GM23338 (cell line): ENCODE measurements at regions not wholly inside any gene's neighbourhood (a gene's known extent, or its start where the extent isn't known, plus 50 kb on each side); places are given as distances from the start of the nearest gene placed in this dataset.
"Not testable (repeated sequence)": the region's sequence is repeated elsewhere in the genome, so short reads cannot be mapped to it uniquely, and the experiment has no call there.

Experiments
- ATAC-seq: fragments of 200-7000 bp; cut with Tn5 transposase; 3 replicates; pipeline ENCODE4 v1.9.1; 2020
- DNase-seq: peaks from one replicate; pipeline ENCODE4 v3.0.0-alpha.2; 2015; ENCODE audit warnings: low spot score
- H2AFZ ChIP-seq: fragments of 200-600 bp; sonication (generic); 2 replicates; pipeline ENCODE4 v1.8.0; 2016; ENCODE audit warnings: antibody characterized with exemption, mild to moderate bottlenecking, moderate library complexity
- H3F3A ChIP-seq: fragments of 200-600 bp; sonication (generic); replicated peaks from 2 replicates; pipeline ENCODE4 v1.8.0; 2017; ENCODE audit warnings: antibody characterized with exemption, mixed run types, low read depth
- H3K27ac ChIP-seq: fragments of 200-600 bp; sonication (generic); 2 replicates; pipeline ENCODE4 v1.6.1; 2016; ENCODE audit warnings: low read depth
- H3K27me3 ChIP-seq: fragments of 200-600 bp; sonication (generic); 2 replicates; pipeline ENCODE4 v1.8.0; 2016; ENCODE audit warnings: mild to moderate bottlenecking, mixed run types, moderate library complexity; ENCODE audit not compliant: insufficient read depth
- H3K36me3 ChIP-seq: fragments of 200-600 bp; sonication (generic); 2 replicates; pipeline ENCODE4 v1.8.0; 2016; ENCODE audit warnings: mild to moderate bottlenecking; ENCODE audit not compliant: insufficient read depth
- H3K4me1 ChIP-seq: fragments of 200-600 bp; sonication (generic); 2 replicates; pipeline ENCODE4 v1.8.0; 2016; ENCODE audit warnings: mild to moderate bottlenecking, moderate library complexity; ENCODE audit not compliant: insufficient read depth
- H3K4me2 ChIP-seq: fragments of 200-600 bp; sonication (generic); 2 replicates; pipeline ENCODE4 v1.7.1; 2017; ENCODE audit warnings: mixed run types
- H3K4me3 ChIP-seq: fragments of 200-600 bp; sonication (generic); 2 replicates; pipeline ENCODE4 v1.6.1; 2016; ENCODE audit warnings: mixed run types
- H3K79me2 ChIP-seq: fragments of 200-600 bp; sonication (generic); replicated peaks from 2 replicates; pipeline ENCODE4 v1.8.0; 2017; ENCODE audit warnings: mild to moderate bottlenecking; ENCODE audit not compliant: insufficient read depth
- H3K9me2 ChIP-seq: fragments of 200-600 bp; sonication (generic); 2 replicates; pipeline ENCODE4 v1.8.0; 2017; ENCODE audit not compliant: insufficient read depth
- H4K20me1 ChIP-seq: fragments of 200-600 bp; sonication (generic); replicated peaks from 2 replicates; pipeline ENCODE4 v1.8.0; 2017; ENCODE audit warnings: mild to moderate bottlenecking; ENCODE audit not compliant: insufficient read depth
- H3K27ac Mint-ChIP-seq: 2 replicates; pipeline ENCODE4 v1.8.0; 2020; ENCODE audit warnings: inconsistent platforms, mild to moderate bottlenecking, moderate library complexity, mixed read lengths
- H3K27me3 Mint-ChIP-seq: 3 replicates; pipeline ENCODE4 v1.8.0; 2022; ENCODE audit warnings: low read depth, mild to moderate bottlenecking, moderate library complexity, mixed read lengths, inconsistent platforms; ENCODE audit not compliant: insufficient read depth, poor library complexity
- H3K36me3 Mint-ChIP-seq: 3 replicates; pipeline ENCODE4 v1.8.0; 2021; ENCODE audit warnings: low read depth, mild to moderate bottlenecking, inconsistent platforms, moderate library complexity, mixed read lengths
- H3K4me1 Mint-ChIP-seq: 3 replicates; pipeline ENCODE4 v1.8.0; 2020; ENCODE audit warnings: mild to moderate bottlenecking, inconsistent platforms, mixed read lengths
- H3K4me3 Mint-ChIP-seq: 3 replicates; pipeline ENCODE4 v1.8.0; 2021; ENCODE audit warnings: moderate library complexity, mild to moderate bottlenecking, inconsistent platforms, mixed read lengths
- H3K9me3 Mint-ChIP-seq: 3 replicates; pipeline ENCODE4 v1.8.0; 2020; ENCODE audit warnings: moderate library complexity, mild to moderate bottlenecking, inconsistent platforms, mixed read lengths
- EZH2 ChIP-seq: fragments of 200-600 bp; sonication (generic); IDR thresholded peaks from one replicate; pipeline ENCODE4 v1.8.0; 2017; ENCODE audit warnings: antibody characterized with exemption, mild to moderate bottlenecking, low read depth; ENCODE audit not compliant: unreplicated experiment
- STAT1 ChIP-seq: IDR thresholded peaks from one replicate; pipeline ENCODE4 v1.6.1; 2016; ENCODE audit warnings: antibody characterized with exemption; ENCODE audit not compliant: unreplicated experiment
- ZNF114 ChIP-seq: fragments of 250-450 bp; sonication (Bioruptor Pico); IDR thresholded peaks from 2 replicates; pipeline ENCODE4 v1.5.0; 2020; ENCODE audit warnings: mild to moderate bottlenecking, moderate library complexity
- TF ChIP-seq, protein P1 (sequence below): IDR thresholded peaks from one replicate; pipeline ENCODE4 v1.6.1; 2018; ENCODE audit warnings: antibody characterized with exemption; ENCODE audit not compliant: unreplicated experiment
- TF ChIP-seq, protein P2 (sequence below), 2 experiments: fragments of 200-600 bp in 1 of 2; sonication (generic) in 1 of 2; conservative IDR thresholded peaks; 2 replicates each; pipeline versions ENCODE4 v1.5.1 to v1.6.1; 2016 to 2017; ENCODE audit warnings: antibody characterized with exemption in 2 of 2, low read depth in 2 of 2, mild to moderate bottlenecking in 2 of 2, moderate library complexity in 1 of 2
- TF ChIP-seq, protein P3 (sequence below): IDR thresholded peaks from 2 replicates; pipeline ENCODE4 v1.6.1; 2016; ENCODE audit warnings: antibody characterized with exemption

DNA sequence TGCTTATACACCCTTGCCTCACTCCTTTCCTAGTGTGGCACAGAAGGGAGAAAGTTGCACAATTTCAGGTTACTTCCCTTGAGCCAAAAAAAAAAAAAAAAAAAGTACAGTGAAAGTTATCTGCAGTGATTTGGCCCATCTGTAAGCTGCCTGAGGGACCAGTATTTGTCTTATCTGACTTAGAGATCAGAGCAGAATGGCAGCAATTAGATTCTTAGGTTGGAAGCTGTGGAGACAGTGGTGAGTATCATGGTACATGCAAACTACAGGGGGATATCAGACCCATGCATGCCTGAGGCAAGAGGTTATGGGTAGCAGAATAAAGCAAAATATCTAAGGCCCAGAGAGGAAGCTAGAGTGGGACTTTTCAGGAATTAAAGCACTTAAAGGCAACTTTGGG is 1070.7 kb upstream of the NOVA1 start (continued):
- TF ChIP-seq, protein P1, sequence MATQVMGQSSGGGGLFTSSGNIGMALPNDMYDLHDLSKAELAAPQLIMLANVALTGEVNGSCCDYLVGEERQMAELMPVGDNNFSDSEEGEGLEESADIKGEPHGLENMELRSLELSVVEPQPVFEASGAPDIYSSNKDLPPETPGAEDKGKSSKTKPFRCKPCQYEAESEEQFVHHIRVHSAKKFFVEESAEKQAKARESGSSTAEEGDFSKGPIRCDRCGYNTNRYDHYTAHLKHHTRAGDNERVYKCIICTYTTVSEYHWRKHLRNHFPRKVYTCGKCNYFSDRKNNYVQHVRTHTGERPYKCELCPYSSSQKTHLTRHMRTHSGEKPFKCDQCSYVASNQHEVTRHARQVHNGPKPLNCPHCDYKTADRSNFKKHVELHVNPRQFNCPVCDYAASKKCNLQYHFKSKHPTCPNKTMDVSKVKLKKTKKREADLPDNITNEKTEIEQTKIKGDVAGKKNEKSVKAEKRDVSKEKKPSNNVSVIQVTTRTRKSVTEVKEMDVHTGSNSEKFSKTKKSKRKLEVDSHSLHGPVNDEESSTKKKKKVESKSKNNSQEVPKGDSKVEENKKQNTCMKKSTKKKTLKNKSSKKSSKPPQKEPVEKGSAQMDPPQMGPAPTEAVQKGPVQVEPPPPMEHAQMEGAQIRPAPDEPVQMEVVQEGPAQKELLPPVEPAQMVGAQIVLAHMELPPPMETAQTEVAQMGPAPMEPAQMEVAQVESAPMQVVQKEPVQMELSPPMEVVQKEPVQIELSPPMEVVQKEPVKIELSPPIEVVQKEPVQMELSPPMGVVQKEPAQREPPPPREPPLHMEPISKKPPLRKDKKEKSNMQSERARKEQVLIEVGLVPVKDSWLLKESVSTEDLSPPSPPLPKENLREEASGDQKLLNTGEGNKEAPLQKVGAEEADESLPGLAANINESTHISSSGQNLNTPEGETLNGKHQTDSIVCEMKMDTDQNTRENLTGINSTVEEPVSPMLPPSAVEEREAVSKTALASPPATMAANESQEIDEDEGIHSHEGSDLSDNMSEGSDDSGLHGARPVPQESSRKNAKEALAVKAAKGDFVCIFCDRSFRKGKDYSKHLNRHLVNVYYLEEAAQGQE: no peak
- TF ChIP-seq ZNF114 (CRISPR knock-in tag) (no peak), EZH2 (no peak)

DNA sequence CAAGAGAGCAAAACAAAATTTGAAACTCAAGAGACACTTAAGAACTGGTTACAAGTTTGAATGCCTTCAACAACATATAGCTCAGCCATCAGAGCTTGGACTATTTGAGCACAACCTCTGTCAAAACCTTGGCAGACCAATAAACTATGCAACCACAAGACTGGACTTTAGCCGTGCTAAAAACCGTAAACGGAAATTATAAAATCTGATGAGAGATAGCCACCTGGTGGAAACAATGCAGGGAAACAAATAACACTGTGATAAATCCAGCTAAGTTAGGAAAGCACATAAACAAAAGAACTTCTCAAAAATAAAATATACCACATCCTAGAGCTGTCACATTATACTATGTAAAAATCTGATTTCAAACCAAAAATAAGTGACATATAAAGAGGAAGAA is 1074.2 kb upstream of the NOVA1 start:
- no peaks in the 10 kb centered on the region for H3K9me2 ChIP-seq
- H2AFZ ChIP-seq: no peak overlapping the region; the same call in 1 of the 2 replicates
- TF ChIP-seq, protein P2, sequence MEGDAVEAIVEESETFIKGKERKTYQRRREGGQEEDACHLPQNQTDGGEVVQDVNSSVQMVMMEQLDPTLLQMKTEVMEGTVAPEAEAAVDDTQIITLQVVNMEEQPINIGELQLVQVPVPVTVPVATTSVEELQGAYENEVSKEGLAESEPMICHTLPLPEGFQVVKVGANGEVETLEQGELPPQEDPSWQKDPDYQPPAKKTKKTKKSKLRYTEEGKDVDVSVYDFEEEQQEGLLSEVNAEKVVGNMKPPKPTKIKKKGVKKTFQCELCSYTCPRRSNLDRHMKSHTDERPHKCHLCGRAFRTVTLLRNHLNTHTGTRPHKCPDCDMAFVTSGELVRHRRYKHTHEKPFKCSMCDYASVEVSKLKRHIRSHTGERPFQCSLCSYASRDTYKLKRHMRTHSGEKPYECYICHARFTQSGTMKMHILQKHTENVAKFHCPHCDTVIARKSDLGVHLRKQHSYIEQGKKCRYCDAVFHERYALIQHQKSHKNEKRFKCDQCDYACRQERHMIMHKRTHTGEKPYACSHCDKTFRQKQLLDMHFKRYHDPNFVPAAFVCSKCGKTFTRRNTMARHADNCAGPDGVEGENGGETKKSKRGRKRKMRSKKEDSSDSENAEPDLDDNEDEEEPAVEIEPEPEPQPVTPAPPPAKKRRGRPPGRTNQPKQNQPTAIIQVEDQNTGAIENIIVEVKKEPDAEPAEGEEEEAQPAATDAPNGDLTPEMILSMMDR (conservative IDR thresholded peaks at IDR 0.05; ENCODE audit: low read depth in 2 of 2): peak; percentile 40 to 57; a peak in 3 of 4 replicates
- TF ChIP-seq, protein P3, sequence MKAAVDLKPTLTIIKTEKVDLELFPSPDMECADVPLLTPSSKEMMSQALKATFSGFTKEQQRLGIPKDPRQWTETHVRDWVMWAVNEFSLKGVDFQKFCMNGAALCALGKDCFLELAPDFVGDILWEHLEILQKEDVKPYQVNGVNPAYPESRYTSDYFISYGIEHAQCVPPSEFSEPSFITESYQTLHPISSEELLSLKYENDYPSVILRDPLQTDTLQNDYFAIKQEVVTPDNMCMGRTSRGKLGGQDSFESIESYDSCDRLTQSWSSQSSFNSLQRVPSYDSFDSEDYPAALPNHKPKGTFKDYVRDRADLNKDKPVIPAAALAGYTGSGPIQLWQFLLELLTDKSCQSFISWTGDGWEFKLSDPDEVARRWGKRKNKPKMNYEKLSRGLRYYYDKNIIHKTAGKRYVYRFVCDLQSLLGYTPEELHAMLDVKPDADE: no peak
- no peak for TF ChIP-seq STAT1
- Mint-ChIP-seq H3K36me3 (peaks cover 8% of the 10 kb centered on the region; the same call in 2 of the 3 replicates), H3K27me3 (no peaks in the 10 kb centered on the region), H3K4me3 (no peak overlapping the region), H3K9me3 (peaks cover 12% of the 10 kb centered on the region), H3K27ac (no peak overlapping the region), H3K4me1 (peaks cover 10% of the 10 kb centered on the region)
- peak overlapping the region; percentile 52 for H3K4me3 ChIP-seq
- 0 out of 2 replicates have a peak overlapping the region, but pooled peaks have one; percentile 88 for H3K27ac ChIP-seq
- peaks cover 6% of the 10 kb centered on the region for H3K4me1 ChIP-seq
- H3K27me3 ChIP-seq: no peaks in the 10 kb centered on the region
- H3K36me3 ChIP-seq: no peaks in the 10 kb centered on the region
- peaks cover 27% of the 10 kb centered on the region for H3K79me2 ChIP-seq
- no peaks in the 10 kb centered on the region for H4K20me1 ChIP-seq
- peak; percentile 54 for DNase-seq
- H3F3A ChIP-seq: no peaks in the 10 kb centered on the region
- no peak; the same call in 2 of the 3 replicates for ATAC-seq
- peak overlapping the region; percentile 78 for H3K4me2 ChIP-seq

DNA sequence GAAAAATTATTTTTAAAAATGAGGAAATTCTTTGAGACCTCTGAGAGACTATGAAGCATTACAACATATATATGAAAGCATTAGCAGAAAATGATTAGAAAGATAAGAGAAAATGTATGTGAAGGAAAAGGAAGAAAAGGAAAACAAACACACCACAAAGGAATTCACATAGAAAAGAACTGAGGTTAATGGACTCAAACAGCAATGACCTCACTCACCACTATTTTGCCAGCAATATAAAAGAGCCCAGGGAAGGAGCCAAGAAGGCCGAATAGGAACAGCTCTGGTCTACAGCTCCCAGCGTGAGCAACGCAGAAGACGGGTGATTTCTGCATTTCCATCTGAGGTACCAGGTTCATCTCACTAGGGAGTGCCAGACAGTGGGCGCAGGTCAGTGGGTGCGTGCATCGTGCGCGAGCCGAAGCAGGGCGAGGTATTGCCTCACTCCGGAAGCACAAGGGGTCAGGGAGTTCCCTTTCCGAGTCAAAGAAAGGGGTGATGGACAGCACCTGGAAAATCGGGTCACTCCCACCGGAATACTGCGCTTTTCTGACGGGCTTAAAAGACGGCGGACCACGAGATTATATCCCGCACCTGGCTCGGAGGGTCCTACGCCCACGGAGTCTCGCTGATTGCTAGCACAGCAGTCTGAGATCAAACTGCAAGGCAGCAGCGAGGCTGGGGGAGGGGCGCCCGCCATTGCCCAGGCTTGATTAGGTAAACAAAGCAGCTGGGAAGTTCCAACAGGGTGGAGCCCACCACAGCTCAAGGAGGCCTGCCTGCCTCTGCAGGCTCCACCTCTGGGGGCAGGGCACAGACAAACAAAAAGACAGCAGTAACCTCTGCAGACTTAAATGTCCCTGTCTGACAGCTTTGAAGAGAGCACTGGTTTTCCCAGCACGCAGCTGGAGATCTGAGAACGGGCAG is 1075.2 kb upstream of the NOVA1 start:
- peak overlapping the region; percentile 78 for H3K4me2 ChIP-seq

More for the DNA sequence above, 1075.2 kb upstream of the NOVA1 start:
- not testable (repeated sequence) for H3K27me3 Mint-ChIP-seq, H3K36me3 ChIP-seq, H3K4me1 ChIP-seq, H2AFZ ChIP-seq, H3K27me3 ChIP-seq, H3K9me2 ChIP-seq, H4K20me1 ChIP-seq, H3F3A ChIP-seq, H3K36me3 Mint-ChIP-seq
- peak overlapping the region; percentile 88 for H3K27ac Mint-ChIP-seq
- H3K4me1 Mint-ChIP-seq: peaks cover 10% of the 10 kb centered on the region
- peak overlapping the region; percentile 52 for H3K4me3 ChIP-seq
- peaks cover 12% of the 10 kb centered on the region for H3K9me3 Mint-ChIP-seq
- peak overlapping the region; percentile 88; the same call in 1 of the 2 replicates for H3K27ac ChIP-seq
- peak overlapping the region; percentile 55; the same call in 2 of the 3 replicates for H3K4me3 Mint-ChIP-seq
- ATAC-seq: peak; percentile 61
- DNase-seq: peak; percentile 49
- peaks cover 27% of the 10 kb centered on the region for H3K79me2 ChIP-seq
